ENCODE measurements at regions not wholly inside any gene's neighbourhood (a gene's known extent, or its start where the extent isn't known, plus 50 kb on each side); places are given as distances from the start of the nearest gene placed in this dataset.

GRCh38 chr15:87099916-87100315 is 1020.2 kb downstream of the AGBL1 start:
- Histone ChIP-seq H3K27ac (ENCODE audit: low read depth in 1 of 2, low read length in 2 of 2) (no peak overlapping the region), H3K4me1 (ENCODE audit: insufficient read depth, low read length) (no peaks in the 10 kb centered on the region), H3K9me3 (ENCODE audit: control insufficient read depth in 1 of 2, insufficient read depth in 1 of 2, low read length in 2 of 2) (peaks cover 6 to 11% of the 10 kb centered on the region in 2 experiments), H3K36me3 (ENCODE audit: insufficient read depth, low read length) (no peaks in the 10 kb centered on the region), H3K4me3 (ENCODE audit: low read length) (no peak overlapping the region), H3K27me3 (ENCODE audit: control insufficient read depth in 1 of 2, insufficient read depth in 2 of 2, low read length in 2 of 2) (no peaks in the 10 kb centered on the region)
- no peak overlapping the region for H3K4me3 Mint-ChIP-seq
- H3K27ac Mint-ChIP-seq, result no peak overlapping the region
- TF ChIP-seq CTCF (IDR thresholded peaks at IDR 0.05), result no peak
- peaks cover 7% of the 10 kb centered on the region for H3K9me3 Mint-ChIP-seq
- intact Hi-C loops (cut with DNase I, micrococcal nuclease), result no loop called here
- no peak for ATAC-seq (ENCODE audit: poor library complexity)
- CTCF ChIA-PET, result no interaction called here
- no peaks in the 10 kb centered on the region for H3K4me1 Mint-ChIP-seq (ENCODE audit: low read depth)
- no peak for DNase-seq
- POLR2A ChIA-PET, result no interaction called here
- H3K27me3 Mint-ChIP-seq, result peaks cover 9% of the 10 kb centered on the region
- H3K36me3 Mint-ChIP-seq (ENCODE audit: low read depth), result no peaks in the 10 kb centered on the region

GRCh38 chr15:87089551-87089950 is 1009.9 kb downstream of the AGBL1 start:
- Histone ChIP-seq H3K4me1 (ENCODE audit: insufficient read depth, low read length) (no peaks in the 10 kb centered on the region), H3K36me3 (ENCODE audit: insufficient read depth, low read length) (no peaks in the 10 kb centered on the region), H3K27me3 (ENCODE audit: control insufficient read depth in 1 of 2, insufficient read depth in 2 of 2, low read length in 2 of 2) (no peaks in the 10 kb centered on the region), H3K4me3 (ENCODE audit: low read length) (no peak overlapping the region), H3K9me3 (ENCODE audit: control insufficient read depth in 1 of 2, insufficient read depth in 1 of 2, low read length in 2 of 2) (no peaks in the 10 kb centered on the region), H3K27ac (ENCODE audit: low read depth in 1 of 2, low read length in 2 of 2) (no peak overlapping the region)
- no peak for DNase-seq
- H3K36me3 Mint-ChIP-seq (ENCODE audit: low read depth), result no peaks in the 10 kb centered on the region
- no peaks in the 10 kb centered on the region for H3K27me3 Mint-ChIP-seq
- H3K9me3 Mint-ChIP-seq, result no peaks in the 10 kb centered on the region
- no peaks in the 10 kb centered on the region for H3K4me1 Mint-ChIP-seq (ENCODE audit: low read depth)
- no peak for TF ChIP-seq CTCF (IDR thresholded peaks at IDR 0.05)
- H3K4me3 Mint-ChIP-seq, result no peak overlapping the region
- intact Hi-C loops (cut with DNase I, micrococcal nuclease), result no loop called here
- ChIA-PET CTCF (no interaction called here), POLR2A (no interaction called here)
- H3K27ac Mint-ChIP-seq, result no peak overlapping the region
- ATAC-seq (ENCODE audit: poor library complexity), result no peak

- no peaks in the 10 kb centered on the region for H3K36me3 ChIP-seq (ENCODE audit: insufficient read depth, low read length)
- no peak overlapping the region for H3K4me3 ChIP-seq (ENCODE audit: low read length)
- no peaks in the 10 kb centered on the region for H3K4me1 ChIP-seq (ENCODE audit: insufficient read depth, low read length)
- no peaks in the 10 kb centered on the region for H3K27me3 Mint-ChIP-seq
- H3K27ac ChIP-seq (ENCODE audit: low read depth in 1 of 2, low read length in 2 of 2), result no peak overlapping the region
- H3K36me3 Mint-ChIP-seq (ENCODE audit: low read depth), result no peaks in the 10 kb centered on the region
- no peak for TF ChIP-seq CTCF (IDR thresholded peaks at IDR 0.05)
- H3K4me3 Mint-ChIP-seq, result no peak overlapping the region
- no peaks in the 10 kb centered on the region for H3K9me3 ChIP-seq (ENCODE audit: control insufficient read depth in 1 of 2, insufficient read depth in 1 of 2, low read length in 2 of 2)
- no peaks in the 10 kb centered on the region for H3K9me3 Mint-ChIP-seq
- ChIA-PET POLR2A (no interaction called here), CTCF (no interaction called here)
- intact Hi-C loops (cut with DNase I, micrococcal nuclease), result no loop called here
- no peaks in the 10 kb centered on the region for H3K4me1 Mint-ChIP-seq (ENCODE audit: low read depth)
- no peaks in the 10 kb centered on the region for H3K27me3 ChIP-seq (ENCODE audit: control insufficient read depth in 1 of 2, insufficient read depth in 2 of 2, low read length in 2 of 2)
- no peak for ATAC-seq (ENCODE audit: poor library complexity)
- H3K27ac Mint-ChIP-seq, result no peak overlapping the region
- DNase-seq, result no peak
These were observed 1003.5 kb downstream of the AGBL1 start for GRCh38 chr15:87083201-87083600.

Data from CD4-positive, alpha-beta T cell (primary cell).